Neural cell (in vitro differentiated cells): ENCODE measurements at regions not wholly inside any gene's neighbourhood (a gene's known extent, or its start where the extent isn't known, plus 50 kb on each side); places are given as distances from the start of the nearest gene placed in this dataset.

Experiments used
- CTCF ChIP-seq: fragments of 450-650 bp; IDR thresholded peaks from 2 replicates; pipeline ENCODE4 v1.5.1; 2014; ENCODE audit warnings: antibody characterized with exemption, mild to moderate bottlenecking, moderate library complexity; ENCODE audit not compliant: poor library complexity, severe bottlenecking
- EP300 ChIP-seq: fragments of 450-650 bp; conservative IDR thresholded peaks from 2 replicates; pipeline ENCODE4 v1.6.1; 2014; ENCODE audit warnings: antibody characterized with exemption, mild to moderate bottlenecking, moderate library complexity; ENCODE audit not compliant: poor library complexity, severe bottlenecking
- EZH2 ChIP-seq: fragments of 200-600, 300-800 bp; shearing (Covaris generic), sonication (generic); IDR thresholded peaks from 2 replicates; pipeline ENCODE4 v1.6.1; 2014; ENCODE audit warnings: antibody characterized with exemption, low read length, borderline replicate concordance, mild to moderate bottlenecking; ENCODE audit not compliant: insufficient read depth, poor library complexity, severe bottlenecking
- MXI1 ChIP-seq: fragments of 450-650 bp; conservative IDR thresholded peaks from 2 replicates; pipeline ENCODE4 v1.6.1; 2014; ENCODE audit warnings: antibody characterized with exemption, mild to moderate bottlenecking; ENCODE audit not compliant: poor library complexity, severe bottlenecking
- POLR2AphosphoS5 ChIP-seq: IDR thresholded peaks from 2 replicates; pipeline ENCODE4 v1.6.1; 2012
- RAD21 ChIP-seq: fragments of 450-650 bp; conservative IDR thresholded peaks from 2 replicates; pipeline ENCODE4 v1.6.1; 2014; ENCODE audit warnings: antibody characterized with exemption, mild to moderate bottlenecking, moderate library complexity
- REST ChIP-seq: IDR thresholded peaks from 2 replicates; pipeline ENCODE4 v1.6.1; 2012; ENCODE audit warnings: borderline replicate concordance
- SMC3 ChIP-seq: fragments of 450-650 bp; conservative IDR thresholded peaks from 2 replicates; pipeline ENCODE4 v1.6.1; 2014; ENCODE audit warnings: antibody characterized with exemption, mild to moderate bottlenecking, moderate library complexity; ENCODE audit not compliant: poor library complexity
- TAF1 ChIP-seq: IDR thresholded peaks from 2 replicates; pipeline ENCODE4 v1.6.1; 2012; ENCODE audit warnings: low read depth

- TF ChIP-seq CTCF (no peak), POLR2AphosphoS5 (no peak), RAD21 (no peak), TAF1 (no peak), EZH2 (no peak), REST (no peak), EP300 (no peak), SMC3 (no peak), MXI1 (no peak)
Observed at GRCh38 chr2:226077031-226077430, 677.5 kb downstream of the NYAP2 start.
